Heart left ventricle (tissue), 13 donors: ENCODE measurements at regions not wholly inside any gene's neighbourhood (a gene's known extent, or its start where the extent isn't known, plus 50 kb on each side); places are given as distances from the start of the nearest gene placed in this dataset.

Source experiments
- POLR2A ChIP-seq, 2 donors: fragments of 450-650 bp; IDR thresholded peaks; one replicate each; pipeline ENCODE4 v1.6.1; 2017; ENCODE audit warnings: antibody characterized with exemption in 2 of 2, mild to moderate bottlenecking in 2 of 2, moderate library complexity in 2 of 2
- TF ChIP-seq, protein P1 (sequence below), 12 donors: fragments of 200-600 bp; sonication (generic) in 4 of 12; IDR thresholded peaks; one replicate each; pipeline versions ENCODE4 v1.5.0 to v1.8.0; 2018 to 2022; ENCODE audit warnings: antibody characterized with exemption in 12 of 12, mild to moderate bottlenecking in 5 of 12
- donor health status: ischemic (EF 13 %, LVEDD 7.1; RV severe dilation, severe dysfunction).
- donor health status: DM: no; HTN: yes; CAD: no.
- donor health status: DM: no; HTN: no; CAD: no.
- donor health status: ischemic (EF 25% LVEDD 6.9; RV normal size, moderate dysfunction).
- donor health status: ischemic (EF 25% LVEDD 5.7; RV mildly dilated, moderate dysfunction).
- donor health status: ischemic (EF 35%, LVEDD 5.7; RV mildly dilated, moderate dysfunction).
- donor health status: nonischemic (EF 11% LVEDD 7.7; RV severe dilation, severe dysfunction).
- donor health status: DM: yes; HTN: yes; CAD: no.
- donor health status: PGD.
- donor health status: ischemic (EF 29% LVEDD 5.4; RV normal size, mild dysfunction).
- donor health status: nonischemic (EF 23%, LVEDD 6.1; RV moderate dilation, normal function).

DNA sequence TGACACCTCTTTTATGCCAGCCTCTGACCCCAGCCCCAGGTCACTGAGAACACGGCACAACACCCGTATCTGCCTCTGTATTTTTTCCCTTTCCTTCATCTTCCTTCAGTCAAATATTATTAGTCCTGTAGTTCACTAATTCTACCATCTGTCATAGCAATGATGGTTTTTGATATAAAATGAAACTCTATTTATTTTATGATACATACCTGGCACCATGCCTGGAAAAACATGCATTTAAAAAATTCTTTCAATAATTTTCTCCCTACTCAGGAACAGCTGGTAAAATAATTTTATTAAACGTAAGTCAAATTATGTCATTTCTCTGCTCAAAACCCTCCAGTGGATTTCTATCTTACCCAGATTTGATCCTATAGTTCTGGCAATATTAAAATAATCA, 224.7 kb downstream of the CDH7 start:
- TF ChIP-seq, protein P1, sequence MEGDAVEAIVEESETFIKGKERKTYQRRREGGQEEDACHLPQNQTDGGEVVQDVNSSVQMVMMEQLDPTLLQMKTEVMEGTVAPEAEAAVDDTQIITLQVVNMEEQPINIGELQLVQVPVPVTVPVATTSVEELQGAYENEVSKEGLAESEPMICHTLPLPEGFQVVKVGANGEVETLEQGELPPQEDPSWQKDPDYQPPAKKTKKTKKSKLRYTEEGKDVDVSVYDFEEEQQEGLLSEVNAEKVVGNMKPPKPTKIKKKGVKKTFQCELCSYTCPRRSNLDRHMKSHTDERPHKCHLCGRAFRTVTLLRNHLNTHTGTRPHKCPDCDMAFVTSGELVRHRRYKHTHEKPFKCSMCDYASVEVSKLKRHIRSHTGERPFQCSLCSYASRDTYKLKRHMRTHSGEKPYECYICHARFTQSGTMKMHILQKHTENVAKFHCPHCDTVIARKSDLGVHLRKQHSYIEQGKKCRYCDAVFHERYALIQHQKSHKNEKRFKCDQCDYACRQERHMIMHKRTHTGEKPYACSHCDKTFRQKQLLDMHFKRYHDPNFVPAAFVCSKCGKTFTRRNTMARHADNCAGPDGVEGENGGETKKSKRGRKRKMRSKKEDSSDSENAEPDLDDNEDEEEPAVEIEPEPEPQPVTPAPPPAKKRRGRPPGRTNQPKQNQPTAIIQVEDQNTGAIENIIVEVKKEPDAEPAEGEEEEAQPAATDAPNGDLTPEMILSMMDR (IDR thresholded peaks at IDR 0.05): no peak
- no peak for TF ChIP-seq POLR2A (IDR thresholded peaks at IDR 0.05)
